ENCODE measurements at regions not wholly inside any gene's neighbourhood (a gene's known extent, or its start where the extent isn't known, plus 50 kb on each side); places are given as distances from the start of the nearest gene placed in this dataset.

DNA sequence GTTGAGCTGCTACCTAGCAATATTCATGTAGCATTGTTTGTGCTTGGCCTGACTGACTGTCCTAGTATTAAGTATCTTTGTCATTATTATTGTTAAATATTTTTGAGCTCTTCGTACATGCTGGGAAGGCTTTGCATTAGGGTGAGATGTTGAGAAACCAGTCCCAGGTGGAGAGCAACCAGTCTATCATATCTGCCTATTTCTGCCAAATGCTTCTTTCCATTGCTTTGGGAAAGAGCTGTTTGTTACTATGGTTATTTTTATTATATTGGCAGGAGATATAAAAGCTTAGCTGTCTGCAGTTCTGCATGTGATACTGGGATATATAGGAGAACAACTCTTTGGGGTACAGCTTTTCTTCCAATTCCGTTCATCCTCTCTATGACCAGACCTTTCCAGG, 85.1 kb downstream of the CLDN17 start:
- no peak for ATAC-seq
- no peaks in the 10 kb centered on the region for H3K4me1 ChIP-seq
- no peaks in the 10 kb centered on the region for H3K9me3 ChIP-seq
- 41 to 53% methylated on average over 2 of the region's 2 CpGs for WGBS, 2 donors (ENCODE audit: low coverage in 1 of 2)
- no peaks in the 10 kb centered on the region for H3K36me3 ChIP-seq
- no peaks in the 10 kb centered on the region for H3K27me3 ChIP-seq
- TF ChIP-seq, protein P1, sequence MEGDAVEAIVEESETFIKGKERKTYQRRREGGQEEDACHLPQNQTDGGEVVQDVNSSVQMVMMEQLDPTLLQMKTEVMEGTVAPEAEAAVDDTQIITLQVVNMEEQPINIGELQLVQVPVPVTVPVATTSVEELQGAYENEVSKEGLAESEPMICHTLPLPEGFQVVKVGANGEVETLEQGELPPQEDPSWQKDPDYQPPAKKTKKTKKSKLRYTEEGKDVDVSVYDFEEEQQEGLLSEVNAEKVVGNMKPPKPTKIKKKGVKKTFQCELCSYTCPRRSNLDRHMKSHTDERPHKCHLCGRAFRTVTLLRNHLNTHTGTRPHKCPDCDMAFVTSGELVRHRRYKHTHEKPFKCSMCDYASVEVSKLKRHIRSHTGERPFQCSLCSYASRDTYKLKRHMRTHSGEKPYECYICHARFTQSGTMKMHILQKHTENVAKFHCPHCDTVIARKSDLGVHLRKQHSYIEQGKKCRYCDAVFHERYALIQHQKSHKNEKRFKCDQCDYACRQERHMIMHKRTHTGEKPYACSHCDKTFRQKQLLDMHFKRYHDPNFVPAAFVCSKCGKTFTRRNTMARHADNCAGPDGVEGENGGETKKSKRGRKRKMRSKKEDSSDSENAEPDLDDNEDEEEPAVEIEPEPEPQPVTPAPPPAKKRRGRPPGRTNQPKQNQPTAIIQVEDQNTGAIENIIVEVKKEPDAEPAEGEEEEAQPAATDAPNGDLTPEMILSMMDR (IDR thresholded peaks at IDR 0.05): no peak
- TF ChIP-seq EP300 (IDR thresholded peaks at IDR 0.05) (no peak), POLR2A (IDR thresholded peaks at IDR 0.05) (no peak), POLR2AphosphoS5 (IDR thresholded peaks at IDR 0.05) (no peak)
- H3K27ac ChIP-seq: no peak overlapping the region
- no peak overlapping the region for H3K4me3 ChIP-seq

DNA sequence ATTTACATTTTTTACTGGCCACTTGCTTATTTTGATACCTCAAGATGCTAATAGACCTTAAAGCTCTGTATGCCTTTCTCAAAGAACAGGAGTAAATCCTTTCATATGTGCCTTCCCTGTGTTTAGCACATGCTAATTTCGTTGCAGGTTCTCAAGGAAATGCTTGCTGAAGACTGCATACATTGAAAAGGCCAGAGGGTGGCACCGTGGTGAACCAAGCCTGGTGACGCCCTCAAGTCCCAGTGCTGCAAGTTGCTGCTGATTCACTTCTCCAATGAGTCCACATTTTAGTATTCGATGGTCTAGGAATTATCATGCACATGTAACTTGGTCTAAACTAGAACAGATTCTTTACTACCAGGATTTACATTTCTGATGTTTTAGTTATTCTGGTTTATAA, 94.1 kb downstream of the CLDN17 start:
- ATAC-seq: no peak
- Histone ChIP-seq H3K27ac (no peak overlapping the region), H3K9me3 (peaks cover 0 to 9% (median 0%) of the 10 kb centered on the region in 3 donors), H3K4me1 (no peaks in the 10 kb centered on the region), H3K27me3 (no peaks in the 10 kb centered on the region), H3K4me3 (no peak overlapping the region), H3K36me3 (no peaks in the 10 kb centered on the region)
- WGBS, 2 donors (ENCODE audit: low coverage in 1 of 2): 0 to 29% methylated on average over 2 to 3 of the region's 4 CpGs
- TF ChIP-seq POLR2A (IDR thresholded peaks at IDR 0.05): no peak
- TF ChIP-seq EP300 (IDR thresholded peaks at IDR 0.05): no peak
- TF ChIP-seq, protein P1 (IDR thresholded peaks at IDR 0.05): no peak
- no peak for TF ChIP-seq POLR2AphosphoS5 (IDR thresholded peaks at IDR 0.05)

DNA sequence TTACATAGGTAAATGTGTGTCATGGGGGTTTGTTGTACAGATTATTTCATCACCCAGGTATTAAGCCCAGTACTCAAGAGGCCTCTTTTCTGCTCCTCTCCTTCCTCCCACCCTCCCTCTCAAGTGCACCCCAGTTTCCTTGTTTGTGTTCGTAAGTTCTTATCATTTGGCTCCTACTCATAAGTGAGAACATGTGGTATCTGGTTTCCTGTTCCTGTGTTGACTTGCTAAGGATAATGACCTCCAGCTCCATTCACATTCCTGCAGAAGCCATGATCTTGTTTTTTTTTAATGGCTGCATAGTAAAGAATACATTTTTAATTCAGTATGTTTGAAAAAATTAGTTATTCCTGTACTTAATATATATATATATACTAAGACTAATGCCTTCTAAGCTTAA, 107.7 kb downstream of the CLDN17 start:
- 59 to 75% methylated on average over 1 of the region's 1 CpG for WGBS, 2 donors (ENCODE audit: low coverage in 1 of 2)
- Histone ChIP-seq H3K27me3 (no peaks in the 10 kb centered on the region), H3K27ac (no peak overlapping the region), H3K9me3 (no peaks in the 10 kb centered on the region), H3K4me3 (no peak overlapping the region), H3K4me1 (no peaks in the 10 kb centered on the region), H3K36me3 (no peaks in the 10 kb centered on the region)
- no peak for ATAC-seq
- TF ChIP-seq POLR2A (IDR thresholded peaks at IDR 0.05) (no peak), EP300 (IDR thresholded peaks at IDR 0.05) (no peak), POLR2AphosphoS5 (IDR thresholded peaks at IDR 0.05) (no peak)
- TF ChIP-seq, protein P1 (IDR thresholded peaks at IDR 0.05): no peak

DNA sequence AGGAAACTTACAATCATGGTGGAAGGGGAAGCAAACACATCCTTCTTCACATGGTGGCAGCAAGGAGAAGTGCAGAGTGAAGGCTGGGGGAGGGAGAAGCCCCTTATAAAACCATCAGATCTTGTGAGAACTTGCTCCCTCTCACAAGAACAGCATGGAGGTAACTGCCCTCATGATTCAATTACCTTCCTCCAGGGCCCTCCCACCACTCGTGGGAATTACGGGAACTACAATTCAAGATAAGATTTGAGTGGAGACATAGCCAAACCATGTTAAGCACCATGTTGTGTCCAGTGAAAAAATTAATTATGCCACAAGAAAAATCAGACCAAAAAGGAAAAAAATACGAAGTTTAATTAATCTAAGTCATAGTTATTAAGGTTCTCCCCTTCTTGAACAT, 109.5 kb downstream of the CLDN17 start:
- H3K4me1 ChIP-seq: no peaks in the 10 kb centered on the region
- 70 to 88% methylated on average over 3 of the region's 3 CpGs for WGBS, 2 donors (ENCODE audit: low coverage in 1 of 2)
- no peaks in the 10 kb centered on the region for H3K9me3 ChIP-seq
- H3K4me3 ChIP-seq: no peak overlapping the region
- no peaks in the 10 kb centered on the region for H3K36me3 ChIP-seq
- ATAC-seq: no peak
- H3K27me3 ChIP-seq: no peaks in the 10 kb centered on the region
- no peak overlapping the region for H3K27ac ChIP-seq
- no peak for TF ChIP-seq POLR2AphosphoS5 (IDR thresholded peaks at IDR 0.05)

DNA sequence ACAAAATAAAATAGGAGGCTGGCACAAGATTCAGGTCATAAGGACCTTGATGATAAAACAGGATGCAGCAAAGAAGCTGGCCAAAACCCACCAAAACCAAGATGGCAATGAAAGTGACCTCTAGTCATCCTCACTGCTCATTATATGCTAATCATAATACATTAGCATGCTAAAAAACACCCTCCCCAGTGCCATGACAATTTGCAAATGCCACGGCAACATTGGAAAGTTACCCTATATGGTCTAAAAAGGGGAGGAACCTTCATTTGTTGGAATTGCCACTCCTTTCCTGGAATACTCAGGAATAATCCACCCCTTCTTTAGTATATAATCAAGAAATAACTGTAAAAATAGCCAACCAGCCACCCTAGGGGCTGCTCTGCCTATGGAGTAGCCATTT, 108.8 kb upstream of the GRIK1 start:
- no peaks in the 10 kb centered on the region for H3K4me1 ChIP-seq
- ATAC-seq: no peak
- H3K4me3 ChIP-seq: no peak overlapping the region
- H3K9me3 ChIP-seq: no peaks in the 10 kb centered on the region
- no peaks in the 10 kb centered on the region for H3K36me3 ChIP-seq
- H3K27me3 ChIP-seq: no peaks in the 10 kb centered on the region
- TF ChIP-seq, protein P1 (IDR thresholded peaks at IDR 0.05): no peak
- TF ChIP-seq POLR2AphosphoS5 (IDR thresholded peaks at IDR 0.05) (no peak), EP300 (IDR thresholded peaks at IDR 0.05) (no peak), POLR2A (IDR thresholded peaks at IDR 0.05) (no peak)
- WGBS, 2 donors (ENCODE audit: low coverage in 1 of 2): 82 to 86% methylated on average over 1 of the region's 1 CpG
- H3K27ac ChIP-seq: no peak overlapping the region

Measured in gastroesophageal sphincter (tissue), 4 donors.